GM12878 (cell line): ENCODE measurements at regions not wholly inside any gene's neighbourhood (a gene's known extent, or its start where the extent isn't known, plus 50 kb on each side); places are given as distances from the start of the nearest gene placed in this dataset.

Experiments used
- ATAC-seq: fragments of 200-7000 bp; cut with Tn5 transposase; 3 replicates; pipeline ENCODE4 v1.9.1; 2020; ENCODE audit warnings: mild to moderate bottlenecking, moderate library complexity
- BruUV-seq: library from RNA; stranded (reverse); fragments of 400-500 nt; replicated peaks from 2 replicates; lab custom pipeline; 2021; lab: Mats Ljungman, UMichigan
- CTCF ChIA-PET: fragments of 300-600 bp; sonication (Branson Sonifier 250); formaldehyde crosslinking; extraction: SDS; loops from one replicate; lab custom pipeline; 2021; ENCODE audit warnings: inconsistent platforms; lab: Yijun Ruan, JAX
- POLR2A ChIA-PET: fragments of 350-600 bp; formaldehyde crosslinking; extraction: SDS; loops from one replicate; lab custom pipeline; 2021; ENCODE audit warnings: inconsistent platforms; lab: Charles Lee
- RAD21 ChIA-PET: fragments of 300-600 bp; sonication (Branson Sonifier 250); formaldehyde crosslinking; loops from one replicate; lab custom pipeline; 2023; ENCODE audit warnings: antibody characterized with exemption; ENCODE audit not compliant: unreplicated experiment; lab: Charles Lee
- SMC1A ChIA-PET: fragments of 300-600 bp; sonication (Branson Sonifier 250); formaldehyde crosslinking; loops from one replicate; lab custom pipeline; 2023; ENCODE audit not compliant: unreplicated experiment, uncharacterized antibody; lab: Charles Lee
- DNase-seq: peaks from one replicate; pipeline ENCODE4 v3.0.0-alpha.2; 2011; ENCODE audit warnings: low read depth, low spot score
- FAIRE-seq: peaks from 3 replicates; lab custom pipeline; 2011; peaks lifted over from hg19 to GRCh38; lab: Jason Lieb, UNC
- H2AFZ ChIP-seq: 2 replicates; pipeline ENCODE4 v1.6.0; 2011; ENCODE audit warnings: low read depth, low read length, control low read depth; ENCODE audit not compliant: control insufficient read depth
- H3K27ac ChIP-seq: 2 replicates; pipeline ENCODE4 v1.5.1; 2011; ENCODE audit warnings: control low read depth; ENCODE audit not compliant: control insufficient read depth, insufficient read depth
- H3K27me3 ChIP-seq, 2 experiments: replicated peaks in 1 of 2; 2 replicates each; pipeline versions ENCODE4 v1.6.0 to v1.6.1; 2011; ENCODE audit warnings: low read length in 1 of 2; ENCODE audit not compliant: control insufficient read depth in 2 of 2, insufficient read depth in 2 of 2
- H3K36me3 ChIP-seq, 2 experiments: 2 replicates each; pipeline ENCODE4 v1.5.1; 2011; ENCODE audit warnings: low read length in 1 of 2; ENCODE audit not compliant: control insufficient read depth in 2 of 2, insufficient read depth in 2 of 2
- H3K4me1 ChIP-seq: 2 replicates; pipeline ENCODE4 v1.6.1; 2011; ENCODE audit warnings: mild to moderate bottlenecking, low read length, moderate library complexity, mixed read lengths; ENCODE audit not compliant: control insufficient read depth, insufficient read depth
- H3K4me2 ChIP-seq: 2 replicates; pipeline ENCODE4 v1.6.0; 2011; ENCODE audit warnings: control low read depth; ENCODE audit not compliant: control insufficient read depth, insufficient read depth
- H3K4me3 ChIP-seq: fragments of 200-600 bp; sonication (generic); 2 replicates; pipeline ENCODE4 v1.5.1; 2016
- H3K79me2 ChIP-seq: 2 replicates; pipeline ENCODE4 v1.6.0; 2011; ENCODE audit warnings: low read length; ENCODE audit not compliant: control insufficient read depth, insufficient read depth
- H3K9ac ChIP-seq: 2 replicates; pipeline ENCODE4 v1.8.0; 2011; ENCODE audit warnings: low read length, control low read depth, mixed read lengths; ENCODE audit not compliant: control insufficient read depth, insufficient read depth
- H3K9me3 ChIP-seq: replicated peaks from 3 replicates; pipeline ENCODE4 v1.5.1; 2011; ENCODE audit warnings: mild to moderate bottlenecking, low read length; ENCODE audit not compliant: control insufficient read depth, insufficient read depth
- H4K20me1 ChIP-seq: 2 replicates; pipeline ENCODE4 v1.6.0; 2011; ENCODE audit not compliant: control insufficient read depth, insufficient read depth
- DPF2 ChIP-seq: fragments of 450-650 bp; IDR thresholded peaks from 2 replicates; pipeline ENCODE4 v1.6.1; 2017; ENCODE audit warnings: mild to moderate bottlenecking
- E2F8 ChIP-seq: fragments of 450-650 bp; IDR thresholded peaks from 2 replicates; pipeline ENCODE4 v1.6.1; 2018; ENCODE audit warnings: mild to moderate bottlenecking, low read depth, moderate library complexity; ENCODE audit not compliant: partially characterized antibody
- ESRRA ChIP-seq: IDR thresholded peaks from 2 replicates; pipeline ENCODE4 v1.6.1; 2012; ENCODE audit warnings: mild to moderate bottlenecking, low read length, improper control_type of control experiment
- ETV6 ChIP-seq, 2 experiments: fragments of 450-650 bp in 1 of 2; IDR thresholded peaks in 1 of 2; conservative IDR thresholded peaks in 1 of 2; 2 replicates each; pipeline ENCODE4 v1.6.1; 2014; ENCODE audit warnings: antibody characterized with exemption in 1 of 2, borderline replicate concordance in 1 of 2, low read depth in 1 of 2, mild to moderate bottlenecking in 1 of 2, moderate library complexity in 1 of 2
- FOS ChIP-seq: IDR thresholded peaks from 3 replicates; pipeline ENCODE4 v1.6.1; 2011; ENCODE audit warnings: borderline replicate concordance; ENCODE audit not compliant: insufficient read length; ENCODE audit errors: extremely low read depth
- FOXM1 ChIP-seq: IDR thresholded peaks from 2 replicates; pipeline ENCODE4 v1.6.1; 2012; ENCODE audit warnings: low read depth, mild to moderate bottlenecking, inconsistent platforms, low read length, moderate library complexity
- MYC ChIP-seq: IDR thresholded peaks from 2 replicates; pipeline ENCODE4 v1.6.1; 2011; ENCODE audit warnings: mild to moderate bottlenecking, low read length, moderate library complexity, inconsistent platforms; ENCODE audit not compliant: insufficient read depth, insufficient replicate concordance, insufficient read length, severe bottlenecking
- NFIC ChIP-seq: IDR thresholded peaks from 2 replicates; pipeline ENCODE4 v1.6.1; 2012; ENCODE audit warnings: low read depth, mild to moderate bottlenecking, inconsistent platforms, low read length, moderate library complexity
- POLR2AphosphoS5 ChIP-seq: IDR thresholded peaks from 2 replicates; pipeline ENCODE4 v1.6.1; 2011; ENCODE audit warnings: mild to moderate bottlenecking, low read length, inconsistent platforms
- TARDBP ChIP-seq: IDR thresholded peaks from 2 replicates; pipeline ENCODE4 v1.6.1; 2016; ENCODE audit warnings: borderline replicate concordance
- USF2 ChIP-seq: IDR thresholded peaks from 2 replicates; pipeline ENCODE4 v1.6.1; 2011; ENCODE audit warnings: low read depth, low read length, improper control_type of control experiment, borderline replicate concordance
- WGBS: methylation state at CpG from one replicate; pipeline ENCODE4 v1.1.6; 2016; ENCODE audit warnings: low lambda C conversion rate; ENCODE audit not compliant: insufficient replicate concordance, insufficient coverage; ENCODE audit errors: missing lambda C conversion rate; 5-methylcytosine and 5-hydroxymethylcytosine counted together
- in situ Hi-C: fragments of 300-500 bp; cut with MboI; formaldehyde crosslinking; loops from 9 replicates; pipeline ENCODE4 v1.14.3; 2018; ENCODE audit warnings: mixed read lengths
- intact Hi-C: fragments of 100-400 bp; cut with micrococcal nuclease; formaldehyde crosslinking; loops from one replicate; pipeline ENCODE4 v1.14.2; 2022; ENCODE audit not compliant: unreplicated experiment
- TF ChIP-seq, protein P1 (sequence below): fragments of 450-650 bp; IDR thresholded peaks from 2 replicates; pipeline ENCODE4 v1.6.1; 2016; ENCODE audit warnings: mild to moderate bottlenecking, moderate library complexity, borderline replicate concordance

DNA sequence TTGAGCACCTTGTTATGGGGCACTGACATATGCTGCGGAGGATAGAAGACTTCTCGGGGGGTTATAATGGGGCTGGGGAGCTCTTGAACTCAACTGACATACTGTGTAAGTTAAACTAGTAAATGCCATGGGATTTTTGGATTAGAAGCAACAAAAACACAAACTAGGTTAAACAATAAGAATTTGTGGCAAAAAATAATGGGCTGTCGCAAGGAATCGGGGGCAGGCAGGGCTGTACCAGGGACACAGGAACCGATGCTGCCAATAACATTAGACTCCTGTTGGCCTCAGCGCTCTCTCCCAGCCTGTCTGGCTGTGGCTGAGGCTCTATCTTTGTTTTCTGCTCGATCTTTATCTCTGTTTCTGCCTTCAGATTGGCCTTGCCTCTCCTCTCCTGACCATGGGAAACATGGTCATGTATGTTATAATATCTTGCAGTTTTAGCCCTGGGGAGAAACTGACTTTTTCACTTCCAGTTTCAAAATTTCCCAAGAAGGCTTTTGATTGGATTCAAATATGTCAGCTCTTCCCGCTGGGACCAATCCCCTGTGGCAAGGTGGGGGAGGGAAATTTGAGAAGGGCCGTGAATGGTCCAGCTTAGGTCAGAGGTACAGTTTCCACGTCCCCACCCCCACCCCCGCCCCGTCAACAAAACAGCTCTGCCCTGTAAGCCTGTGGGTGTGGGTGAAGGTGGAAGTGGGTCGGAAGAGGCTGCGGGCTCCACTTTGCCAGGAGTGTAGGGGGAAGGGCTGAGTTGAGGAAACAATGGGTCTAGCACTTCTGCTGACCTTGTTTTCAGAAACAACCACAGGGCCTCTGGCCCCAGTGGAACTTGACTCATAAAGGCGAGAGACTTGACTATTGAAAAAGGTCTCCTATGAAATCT is 161.1 kb upstream of the TBL1XR1 start:
- WGBS = 8% methylated on average over 15 of the region's 15 CpGs
- RAD21 ChIA-PET = interaction anchor here (0.8 to 1.5 kb wide), 2 partner anchors 20 to 157 kb away, joined by 3 read pairs; no protein-coding TSS in a partner anchor
- ATAC-seq (peak; percentile 75), DNase-seq (peak; percentile 83), FAIRE-seq (peak; percentile 88)
- intact Hi-C loops (loop anchor here (1.0 to 5.0 kb wide), 5 partner anchors 40 to 306 kb away; no protein-coding TSS in a partner anchor), in situ Hi-C loops (loop anchor here (5.0 kb wide), 1 partner anchor 161 kb away; the partner anchor contains the start of gene TBL1XR1)
- Histone ChIP-seq H3K79me2 (no peaks in the 10 kb centered on the region), H3K9ac (peak overlapping the region; percentile 66), H4K20me1 (no peaks in the 10 kb centered on the region), H3K36me3 (no peaks in the 10 kb centered on the region), H3K4me1 (peaks cover 34% of the 10 kb centered on the region), H3K4me3 (peak overlapping the region; percentile 51), H3K9me3 (no peaks in the 10 kb centered on the region), H3K27me3 (no peaks in the 10 kb centered on the region), H3K27ac (peak overlapping the region; percentile 81), H2AFZ (peak overlapping the region; percentile 22; the same call in 1 of the 2 replicates), H3K4me2 (peak overlapping the region; percentile 56)
- SMC1A ChIA-PET = interaction anchor here (0.6 to 3.1 kb wide), 7 partner anchors 12 to 307 kb away, joined by 3 to 10 read pairs (median 4); no protein-coding TSS in a partner anchor
- CTCF ChIA-PET = no interaction called here
- POLR2A ChIA-PET = no interaction called here
- BruUV-seq = no TSS peak
- 0 out of 2 replicates have a peak, but pooled peaks have one; percentile 33 for TF ChIP-seq TARDBP
- TF ChIP-seq MYC = no peak
- TF ChIP-seq POLR2AphosphoS5 = peak; percentile 29; the same call in 1 of the 2 replicates
- TF ChIP-seq FOXM1 = peak; percentile 30; the same call in 1 of the 2 replicates
- TF ChIP-seq, protein P1, sequence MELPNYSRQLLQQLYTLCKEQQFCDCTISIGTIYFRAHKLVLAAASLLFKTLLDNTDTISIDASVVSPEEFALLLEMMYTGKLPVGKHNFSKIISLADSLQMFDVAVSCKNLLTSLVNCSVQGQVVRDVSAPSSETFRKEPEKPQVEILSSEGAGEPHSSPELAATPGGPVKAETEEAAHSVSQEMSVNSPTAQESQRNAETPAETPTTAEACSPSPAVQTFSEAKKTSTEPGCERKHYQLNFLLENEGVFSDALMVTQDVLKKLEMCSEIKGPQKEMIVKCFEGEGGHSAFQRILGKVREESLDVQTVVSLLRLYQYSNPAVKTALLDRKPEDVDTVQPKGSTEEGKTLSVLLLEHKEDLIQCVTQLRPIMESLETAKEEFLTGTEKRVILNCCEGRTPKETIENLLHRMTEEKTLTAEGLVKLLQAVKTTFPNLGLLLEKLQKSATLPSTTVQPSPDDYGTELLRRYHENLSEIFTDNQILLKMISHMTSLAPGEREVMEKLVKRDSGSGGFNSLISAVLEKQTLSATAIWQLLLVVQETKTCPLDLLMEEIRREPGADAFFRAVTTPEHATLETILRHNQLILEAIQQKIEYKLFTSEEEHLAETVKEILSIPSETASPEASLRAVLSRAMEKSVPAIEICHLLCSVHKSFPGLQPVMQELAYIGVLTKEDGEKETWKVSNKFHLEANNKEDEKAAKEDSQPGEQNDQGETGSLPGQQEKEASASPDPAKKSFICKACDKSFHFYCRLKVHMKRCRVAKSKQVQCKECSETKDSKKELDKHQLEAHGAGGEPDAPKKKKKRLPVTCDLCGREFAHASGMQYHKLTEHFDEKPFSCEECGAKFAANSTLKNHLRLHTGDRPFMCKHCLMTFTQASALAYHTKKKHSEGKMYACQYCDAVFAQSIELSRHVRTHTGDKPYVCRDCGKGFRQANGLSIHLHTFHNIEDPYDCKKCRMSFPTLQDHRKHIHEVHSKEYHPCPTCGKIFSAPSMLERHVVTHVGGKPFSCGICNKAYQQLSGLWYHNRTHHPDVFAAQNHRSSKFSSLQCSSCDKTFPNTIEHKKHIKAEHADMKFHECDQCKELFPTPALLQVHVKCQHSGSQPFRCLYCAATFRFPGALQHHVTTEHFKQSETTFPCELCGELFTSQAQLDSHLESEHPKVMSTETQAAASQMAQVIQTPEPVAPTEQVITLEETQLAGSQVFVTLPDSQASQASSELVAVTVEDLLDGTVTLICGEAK = no peak
- TF ChIP-seq DPF2 = peak; percentile 17; the same call in 1 of the 2 replicates
- TF ChIP-seq NFIC = peak; percentile 65; the same call in 1 of the 2 replicates
- no peak for TF ChIP-seq FOS
- TF ChIP-seq ETV6 (conservative IDR thresholded peaks at IDR 0.05 in 1 of 2, IDR thresholded peaks at IDR 0.05 in 1 of 2; ENCODE audit: borderline replicate concordance in 1 of 2, low read depth in 1 of 2) = peak in 1 of 2 experiments; percentile 82; a peak in 2 of 4 replicates
- TF ChIP-seq E2F8 = no peak
- no peak for TF ChIP-seq ESRRA
- TF ChIP-seq USF2 = no peak
